ENCODE measurements at regions not wholly inside any gene's neighbourhood (a gene's known extent, or its start where the extent isn't known, plus 50 kb on each side); places are given as distances from the start of the nearest gene placed in this dataset.

- TF ChIP-seq CTCF (IDR thresholded peaks at IDR 0.05; ENCODE audit: low read depth, low read length, poor library complexity, severe bottlenecking) (no peak), EZH2phosphoT487 (IDR thresholded peaks at IDR 0.05; ENCODE audit: borderline replicate concordance, low read length) (no peak)
Observed at GRCh38 chr1:177656598-177656997, 313.3 kb downstream of the SEC16B start.

Data from DOHH2 (cell line).